ENCODE measurements at regions not wholly inside any gene's neighbourhood (a gene's known extent, or its start where the extent isn't known, plus 50 kb on each side); places are given as distances from the start of the nearest gene placed in this dataset.

DNA sequence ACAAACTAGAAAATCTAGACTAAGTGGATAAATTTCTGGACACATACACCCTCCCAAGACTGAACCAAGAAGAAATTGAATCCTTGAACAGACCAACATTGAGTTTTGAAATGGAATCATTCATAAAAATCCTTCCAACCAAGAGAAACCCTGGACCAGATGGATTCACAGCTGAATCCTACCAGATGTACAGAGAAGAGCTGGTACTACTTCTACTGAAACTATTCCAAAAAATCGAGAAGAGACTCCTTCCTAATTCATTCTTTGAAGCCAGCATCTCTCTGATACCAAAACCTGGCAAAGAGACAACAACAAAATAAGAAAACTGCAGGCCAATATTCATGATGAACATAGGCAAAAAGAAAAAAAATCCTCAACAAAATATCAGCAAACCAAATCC lies 227.4 kb downstream of the RPAP3 start:
- TF ChIP-seq, protein P1, sequence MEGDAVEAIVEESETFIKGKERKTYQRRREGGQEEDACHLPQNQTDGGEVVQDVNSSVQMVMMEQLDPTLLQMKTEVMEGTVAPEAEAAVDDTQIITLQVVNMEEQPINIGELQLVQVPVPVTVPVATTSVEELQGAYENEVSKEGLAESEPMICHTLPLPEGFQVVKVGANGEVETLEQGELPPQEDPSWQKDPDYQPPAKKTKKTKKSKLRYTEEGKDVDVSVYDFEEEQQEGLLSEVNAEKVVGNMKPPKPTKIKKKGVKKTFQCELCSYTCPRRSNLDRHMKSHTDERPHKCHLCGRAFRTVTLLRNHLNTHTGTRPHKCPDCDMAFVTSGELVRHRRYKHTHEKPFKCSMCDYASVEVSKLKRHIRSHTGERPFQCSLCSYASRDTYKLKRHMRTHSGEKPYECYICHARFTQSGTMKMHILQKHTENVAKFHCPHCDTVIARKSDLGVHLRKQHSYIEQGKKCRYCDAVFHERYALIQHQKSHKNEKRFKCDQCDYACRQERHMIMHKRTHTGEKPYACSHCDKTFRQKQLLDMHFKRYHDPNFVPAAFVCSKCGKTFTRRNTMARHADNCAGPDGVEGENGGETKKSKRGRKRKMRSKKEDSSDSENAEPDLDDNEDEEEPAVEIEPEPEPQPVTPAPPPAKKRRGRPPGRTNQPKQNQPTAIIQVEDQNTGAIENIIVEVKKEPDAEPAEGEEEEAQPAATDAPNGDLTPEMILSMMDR (IDR thresholded peaks at IDR 0.05) = no peak
- TF ChIP-seq EP300 (IDR thresholded peaks at IDR 0.05) (no peak), POLR2AphosphoS5 (IDR thresholded peaks at IDR 0.05) (no peak), POLR2A (IDR thresholded peaks at IDR 0.05) (no peak)

Measured in suprapubic skin (tissue), 4 donors.